Hepatocyte (in vitro differentiated cells): ENCODE measurements at regions not wholly inside any gene's neighbourhood (a gene's known extent, or its start where the extent isn't known, plus 50 kb on each side); places are given as distances from the start of the nearest gene placed in this dataset.

Experiments used
- EZH2 ChIP-seq: fragments of 200-600 bp; sonication (generic); IDR thresholded peaks from 2 replicates; pipeline ENCODE4 v1.6.1; 2016; ENCODE audit warnings: antibody characterized with exemption, mild to moderate bottlenecking, borderline replicate concordance
- EZH2phosphoT487 ChIP-seq: fragments of 200-600 bp; sonication (generic); IDR thresholded peaks from one replicate; pipeline ENCODE4 v1.6.1; 2018; ENCODE audit warnings: antibody characterized with exemption, mild to moderate bottlenecking, low read depth, moderate library complexity; ENCODE audit not compliant: unreplicated experiment, severe bottlenecking
- TF ChIP-seq, protein P1 (sequence below): fragments of 200-600 bp; sonication (generic); IDR thresholded peaks from 2 replicates; pipeline ENCODE4 v1.5.1; 2016; ENCODE audit warnings: antibody characterized with exemption, mild to moderate bottlenecking; ENCODE audit not compliant: poor library complexity

DNA sequence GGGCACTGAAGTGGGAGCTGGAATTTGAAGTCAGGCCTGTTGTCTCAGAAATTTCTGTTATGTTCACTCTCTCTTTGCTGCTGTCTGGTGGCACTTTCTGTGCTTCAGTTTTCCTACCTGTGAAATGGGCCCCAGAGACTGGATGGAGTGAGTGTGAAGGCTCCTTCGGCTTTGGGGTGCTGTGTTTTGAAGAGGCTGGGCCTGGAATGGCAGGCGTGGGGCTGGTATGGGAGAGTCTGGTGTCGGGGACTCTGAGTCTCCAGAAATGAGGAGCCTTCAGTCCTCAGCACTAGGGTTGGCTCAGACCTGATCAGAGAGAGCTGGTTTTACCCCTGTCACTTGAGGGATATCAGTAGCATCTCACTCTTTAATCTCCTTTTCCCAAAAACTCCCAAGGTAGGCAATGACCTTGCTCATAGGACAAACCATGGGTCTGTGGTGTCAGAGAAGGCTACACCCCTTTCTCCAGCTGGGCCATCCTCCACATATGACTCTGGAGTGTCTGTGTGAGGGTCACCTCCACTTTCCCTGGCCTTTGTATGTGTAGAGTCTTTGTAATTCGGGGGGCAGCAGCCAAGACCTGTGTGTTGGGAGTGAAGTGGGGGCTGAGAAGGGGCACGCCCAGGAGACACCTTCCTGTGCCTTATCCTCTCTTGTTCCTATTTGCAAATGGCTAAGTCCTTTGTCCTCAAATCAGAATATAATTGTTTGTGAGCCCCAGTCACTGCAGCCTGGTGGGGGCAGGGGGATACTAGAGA, 279.9 kb downstream of the PTPRU start:
- TF ChIP-seq, protein P1, sequence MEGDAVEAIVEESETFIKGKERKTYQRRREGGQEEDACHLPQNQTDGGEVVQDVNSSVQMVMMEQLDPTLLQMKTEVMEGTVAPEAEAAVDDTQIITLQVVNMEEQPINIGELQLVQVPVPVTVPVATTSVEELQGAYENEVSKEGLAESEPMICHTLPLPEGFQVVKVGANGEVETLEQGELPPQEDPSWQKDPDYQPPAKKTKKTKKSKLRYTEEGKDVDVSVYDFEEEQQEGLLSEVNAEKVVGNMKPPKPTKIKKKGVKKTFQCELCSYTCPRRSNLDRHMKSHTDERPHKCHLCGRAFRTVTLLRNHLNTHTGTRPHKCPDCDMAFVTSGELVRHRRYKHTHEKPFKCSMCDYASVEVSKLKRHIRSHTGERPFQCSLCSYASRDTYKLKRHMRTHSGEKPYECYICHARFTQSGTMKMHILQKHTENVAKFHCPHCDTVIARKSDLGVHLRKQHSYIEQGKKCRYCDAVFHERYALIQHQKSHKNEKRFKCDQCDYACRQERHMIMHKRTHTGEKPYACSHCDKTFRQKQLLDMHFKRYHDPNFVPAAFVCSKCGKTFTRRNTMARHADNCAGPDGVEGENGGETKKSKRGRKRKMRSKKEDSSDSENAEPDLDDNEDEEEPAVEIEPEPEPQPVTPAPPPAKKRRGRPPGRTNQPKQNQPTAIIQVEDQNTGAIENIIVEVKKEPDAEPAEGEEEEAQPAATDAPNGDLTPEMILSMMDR = no peak
- TF ChIP-seq EZH2 (no peak), EZH2phosphoT487 (no peak)
